Loucy (cell line): ENCODE measurements at regions not wholly inside any gene's neighbourhood (a gene's known extent, or its start where the extent isn't known, plus 50 kb on each side); places are given as distances from the start of the nearest gene placed in this dataset.

Experiments
- H2AFZ ChIP-seq: fragments of 200-600 bp; sonication (generic); 2 replicates; pipeline ENCODE4 v1.6.0; 2016; ENCODE audit warnings: antibody characterized with exemption, mild to moderate bottlenecking, low read length, moderate library complexity
- H3F3A ChIP-seq: fragments of 200-600 bp; 2 replicates; pipeline ENCODE4 v1.6.0; 2016; ENCODE audit warnings: antibody characterized with exemption, low read depth, mild to moderate bottlenecking
- H3K27me3 ChIP-seq: fragments of 200-600 bp; sonication (generic); 2 replicates; pipeline ENCODE4 v1.6.1; 2014; ENCODE audit warnings: low read length, mild to moderate bottlenecking; ENCODE audit not compliant: insufficient read depth, poor library complexity, severe bottlenecking
- H3K36me3 ChIP-seq: fragments of 200-600 bp; sonication (generic); 2 replicates; pipeline ENCODE4 v1.6.1; 2016; ENCODE audit warnings: low read length; ENCODE audit not compliant: insufficient read depth
- H3K4me1 ChIP-seq: fragments of 200-600 bp; sonication (generic); 2 replicates; pipeline ENCODE4 v1.5.1; 2014; ENCODE audit warnings: low read length, mild to moderate bottlenecking; ENCODE audit not compliant: insufficient read depth, poor library complexity, severe bottlenecking
- H3K4me2 ChIP-seq: fragments of 200-600 bp; sonication (generic); 2 replicates; pipeline ENCODE4 v1.6.0; 2014; ENCODE audit warnings: antibody characterized with exemption, low read length, low read depth, mild to moderate bottlenecking; ENCODE audit not compliant: poor library complexity, severe bottlenecking
- H3K4me3 ChIP-seq: fragments of 200-600 bp; sonication (generic); 2 replicates; pipeline ENCODE4 v1.5.1; 2014; ENCODE audit warnings: low read length, mild to moderate bottlenecking, mixed read lengths; ENCODE audit not compliant: poor library complexity, severe bottlenecking
- H3K79me2 ChIP-seq: fragments of 200-600 bp; sonication (generic); 2 replicates; pipeline ENCODE4 v1.6.1; 2014; ENCODE audit warnings: low read length; ENCODE audit not compliant: insufficient read depth
- H3K9ac ChIP-seq: fragments of 200-600 bp; sonication (generic); 2 replicates; pipeline ENCODE4 v1.6.0; 2014; ENCODE audit warnings: mild to moderate bottlenecking, low read depth, low read length, moderate library complexity; ENCODE audit not compliant: poor library complexity, severe bottlenecking
- H3K9me2 ChIP-seq: fragments of 200-600 bp; sonication (generic); replicated peaks from 2 replicates; pipeline ENCODE4 v1.6.1; 2016; ENCODE audit warnings: low read depth, low read length, mixed read lengths
- H3K9me3 ChIP-seq: fragments of 200-600 bp; sonication (generic); 2 replicates; pipeline ENCODE4 v1.6.1; 2014; ENCODE audit warnings: mild to moderate bottlenecking, antibody characterized with exemption, low read length, low read depth; ENCODE audit not compliant: insufficient read depth
- H4K20me1 ChIP-seq: fragments of 200-600 bp; sonication (generic); 2 replicates; pipeline ENCODE4 v1.6.0; 2014; ENCODE audit warnings: antibody characterized with exemption, low read length, mild to moderate bottlenecking; ENCODE audit not compliant: insufficient read depth, poor library complexity, severe bottlenecking
- EZH2phosphoT487 ChIP-seq: fragments of 200-600 bp; IDR thresholded peaks from 2 replicates; pipeline ENCODE4 v1.6.1; 2018; ENCODE audit warnings: antibody characterized with exemption, mild to moderate bottlenecking, moderate library complexity, borderline replicate concordance
- TF ChIP-seq, protein P1 (sequence below): fragments of 200-600 bp; sonication (generic); conservative IDR thresholded peaks from 2 replicates; pipeline ENCODE4 v1.5.1; 2014; ENCODE audit warnings: mild to moderate bottlenecking, antibody characterized with exemption, low read length

DNA sequence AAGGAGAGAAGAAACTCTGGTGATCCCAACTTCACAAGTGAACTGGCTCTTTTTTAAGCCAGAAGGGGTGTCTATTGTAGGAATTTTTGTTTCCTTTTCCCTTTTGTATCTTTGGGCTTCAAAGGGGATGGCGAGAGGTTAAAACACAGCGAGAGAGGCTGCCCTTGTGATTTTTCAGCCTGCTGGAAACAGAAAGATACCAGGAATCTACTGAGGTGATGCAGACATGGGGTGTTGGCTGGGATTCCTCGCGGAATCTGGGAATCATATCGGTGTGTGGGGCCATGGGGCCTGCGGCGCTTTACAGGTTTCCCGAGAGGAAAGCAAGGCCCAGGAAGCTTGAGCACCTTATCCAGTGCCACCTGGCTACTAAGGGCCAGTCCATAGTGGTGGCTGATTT lies 99.4 kb upstream of the STX18 start:
- H3K36me3 ChIP-seq, result no peaks in the 10 kb centered on the region
- no peak overlapping the region for H3K4me2 ChIP-seq
- H3K79me2 ChIP-seq, result no peaks in the 10 kb centered on the region
- no peaks in the 10 kb centered on the region for H3F3A ChIP-seq
- no peak overlapping the region for H3K4me3 ChIP-seq
- no peak overlapping the region for H3K9ac ChIP-seq
- no peak overlapping the region for H2AFZ ChIP-seq
- no peaks in the 10 kb centered on the region for H3K9me3 ChIP-seq
- H3K4me1 ChIP-seq, result no peaks in the 10 kb centered on the region
- H3K9me2 ChIP-seq, result no peaks in the 10 kb centered on the region
- TF ChIP-seq, protein P1, sequence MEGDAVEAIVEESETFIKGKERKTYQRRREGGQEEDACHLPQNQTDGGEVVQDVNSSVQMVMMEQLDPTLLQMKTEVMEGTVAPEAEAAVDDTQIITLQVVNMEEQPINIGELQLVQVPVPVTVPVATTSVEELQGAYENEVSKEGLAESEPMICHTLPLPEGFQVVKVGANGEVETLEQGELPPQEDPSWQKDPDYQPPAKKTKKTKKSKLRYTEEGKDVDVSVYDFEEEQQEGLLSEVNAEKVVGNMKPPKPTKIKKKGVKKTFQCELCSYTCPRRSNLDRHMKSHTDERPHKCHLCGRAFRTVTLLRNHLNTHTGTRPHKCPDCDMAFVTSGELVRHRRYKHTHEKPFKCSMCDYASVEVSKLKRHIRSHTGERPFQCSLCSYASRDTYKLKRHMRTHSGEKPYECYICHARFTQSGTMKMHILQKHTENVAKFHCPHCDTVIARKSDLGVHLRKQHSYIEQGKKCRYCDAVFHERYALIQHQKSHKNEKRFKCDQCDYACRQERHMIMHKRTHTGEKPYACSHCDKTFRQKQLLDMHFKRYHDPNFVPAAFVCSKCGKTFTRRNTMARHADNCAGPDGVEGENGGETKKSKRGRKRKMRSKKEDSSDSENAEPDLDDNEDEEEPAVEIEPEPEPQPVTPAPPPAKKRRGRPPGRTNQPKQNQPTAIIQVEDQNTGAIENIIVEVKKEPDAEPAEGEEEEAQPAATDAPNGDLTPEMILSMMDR, result no peak
- TF ChIP-seq EZH2phosphoT487, result no peak
- no peaks in the 10 kb centered on the region for H4K20me1 ChIP-seq
- H3K27me3 ChIP-seq, result no peaks in the 10 kb centered on the region

DNA sequence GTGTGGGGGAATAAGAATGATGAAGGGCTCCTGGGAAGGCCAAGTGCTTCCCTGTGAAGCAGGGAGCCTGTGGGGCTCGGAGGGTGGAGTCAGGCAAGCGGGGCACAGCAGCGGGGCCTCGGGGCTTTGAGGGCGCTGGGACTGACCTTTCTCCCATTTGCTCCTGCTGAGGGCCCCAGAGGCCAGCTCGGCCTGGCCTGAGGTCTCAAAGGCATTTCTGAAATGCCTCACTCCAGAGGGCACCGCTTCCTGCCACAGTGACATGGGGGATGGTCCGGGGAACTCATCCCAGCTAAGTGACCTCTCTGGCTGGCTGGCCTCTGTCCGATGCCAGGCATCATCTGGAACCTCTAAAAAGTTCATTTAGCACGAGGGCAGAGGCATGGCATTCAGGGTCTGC lies 98.8 kb upstream of the STX18 start:
- Histone ChIP-seq H3K9me3 (no peaks in the 10 kb centered on the region), H3K4me3 (no peak overlapping the region), H3K36me3 (no peaks in the 10 kb centered on the region), H3F3A (no peaks in the 10 kb centered on the region), H3K27me3 (no peaks in the 10 kb centered on the region), H3K4me2 (no peak overlapping the region), H4K20me1 (no peaks in the 10 kb centered on the region), H3K79me2 (no peaks in the 10 kb centered on the region), H3K4me1 (no peaks in the 10 kb centered on the region), H3K9ac (no peak overlapping the region), H3K9me2 (no peaks in the 10 kb centered on the region), H2AFZ (no peak overlapping the region)
- TF ChIP-seq EZH2phosphoT487, result no peak
- TF ChIP-seq, protein P1, result no peak

DNA sequence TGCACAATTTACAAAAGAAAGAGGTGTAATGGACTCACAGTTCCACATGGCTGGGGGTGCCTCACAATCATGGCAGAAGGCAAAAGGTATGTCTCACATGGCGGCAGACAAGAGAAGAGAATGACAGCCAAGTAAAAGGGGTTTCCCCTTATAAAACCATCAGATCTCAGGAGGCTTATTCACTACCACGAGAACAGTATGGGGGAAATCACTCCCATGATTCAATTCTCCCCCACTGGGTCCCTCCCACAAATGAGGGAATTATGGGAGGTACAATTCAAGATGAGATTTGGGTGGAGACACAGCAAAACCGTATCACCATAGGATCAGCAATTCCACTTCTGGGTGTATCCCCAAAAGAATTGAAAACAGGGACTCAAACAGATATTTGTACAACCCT lies 97.5 kb upstream of the STX18 start:
- no peak overlapping the region for H2AFZ ChIP-seq
- TF ChIP-seq, protein P1, result no peak
- no peak for TF ChIP-seq EZH2phosphoT487
- no peaks in the 10 kb centered on the region for H3K79me2 ChIP-seq
- H3K4me2 ChIP-seq, result no peak overlapping the region
- H3F3A ChIP-seq, result no peaks in the 10 kb centered on the region
- H3K4me1 ChIP-seq, result no peaks in the 10 kb centered on the region
- H3K9me2 ChIP-seq, result no peaks in the 10 kb centered on the region
- no peaks in the 10 kb centered on the region for H3K9me3 ChIP-seq
- no peak overlapping the region for H3K4me3 ChIP-seq
- no peaks in the 10 kb centered on the region for H3K36me3 ChIP-seq
- no peak overlapping the region for H3K9ac ChIP-seq
- no peaks in the 10 kb centered on the region for H3K27me3 ChIP-seq
- H4K20me1 ChIP-seq, result no peaks in the 10 kb centered on the region
